ENCODE measurements at regions not wholly inside any gene's neighbourhood (a gene's known extent, or its start where the extent isn't known, plus 50 kb on each side); places are given as distances from the start of the nearest gene placed in this dataset.

GRCh38 chr1:165014753-165015152 lies 341.8 kb downstream of the LMX1A start:
- POLR2A ChIA-PET (ENCODE audit: unreplicated experiment), result no interaction called here
- Histone ChIP-seq H4K20me1 (ENCODE audit: low read length) (no peaks in the 10 kb centered on the region), H3K4me3 (ENCODE audit: low read length) (no peak overlapping the region), H3F3A (ENCODE audit: low read length, unreplicated experiment) (no peaks in the 10 kb centered on the region), H3K4me2 (ENCODE audit: low read length) (no peak overlapping the region), H3K27me3 (ENCODE audit: low read length) (0 out of 2 replicates have a peak, but pooled peaks cover 4% of the 10 kb centered on the region), H3K36me3 (ENCODE audit: low read depth, low read length) (no peaks in the 10 kb centered on the region), H3K9ac (ENCODE audit: low read length) (no peak overlapping the region), H3K27ac (ENCODE audit: low read length) (no peak overlapping the region), H3K9me2 (replicated peaks; ENCODE audit: low read length) (no peaks in the 10 kb centered on the region), H3K4me1 (ENCODE audit: insufficient read depth, low read length) (no peaks in the 10 kb centered on the region), H3K9me3 (ENCODE audit: low read length) (no peaks in the 10 kb centered on the region), H3K79me2 (ENCODE audit: low read length) (no peaks in the 10 kb centered on the region), H2AFZ (ENCODE audit: low read length) (no peak overlapping the region)
- BruUV-seq (replicated peaks), result no TSS peak
- TF ChIP-seq EZH2phosphoT487 (IDR thresholded peaks at IDR 0.05; ENCODE audit: borderline replicate concordance, low read length) (no peak), CTCF (conservative IDR thresholded peaks at IDR 0.05; ENCODE audit: low read depth, low read length) (no peak), EZH2 (IDR thresholded peaks at IDR 0.05; ENCODE audit: low read length, unreplicated experiment) (no peak)
- DNase-seq (no peak), ATAC-seq (no peak)
- CTCF ChIA-PET, result no interaction called here
- intact Hi-C loops (cut with micrococcal nuclease), result no loop called here

- Histone ChIP-seq H3K4me1 (ENCODE audit: insufficient read depth, low read length) (no peaks in the 10 kb centered on the region), H3K79me2 (ENCODE audit: low read length) (no peaks in the 10 kb centered on the region), H4K20me1 (ENCODE audit: low read length) (no peaks in the 10 kb centered on the region), H3K27me3 (ENCODE audit: low read length) (peaks cover 28% of the 10 kb centered on the region), H3F3A (ENCODE audit: low read length, unreplicated experiment) (no peaks in the 10 kb centered on the region), H3K9me2 (replicated peaks; ENCODE audit: low read length) (no peaks in the 10 kb centered on the region), H2AFZ (ENCODE audit: low read length) (no peak overlapping the region), H3K4me2 (ENCODE audit: low read length) (no peak overlapping the region), H3K4me3 (ENCODE audit: low read length) (no peak overlapping the region), H3K9ac (ENCODE audit: low read length) (no peak overlapping the region), H3K9me3 (ENCODE audit: low read length) (no peaks in the 10 kb centered on the region), H3K36me3 (ENCODE audit: low read depth, low read length) (no peaks in the 10 kb centered on the region), H3K27ac (ENCODE audit: low read length) (no peak overlapping the region)
- intact Hi-C loops (cut with micrococcal nuclease), result no loop called here
- no peak for ATAC-seq
- DNase-seq, result no peak
- BruUV-seq (replicated peaks), result no TSS peak
- no peak for TF ChIP-seq CTCF (conservative IDR thresholded peaks at IDR 0.05; ENCODE audit: low read depth, low read length)
- CTCF ChIA-PET, result no interaction called here
- POLR2A ChIA-PET (ENCODE audit: unreplicated experiment), result no interaction called here
These were observed 344.5 kb downstream of the LMX1A start for GRCh38 chr1:165011991-165012531.

GRCh38 chr1:165011186-165011585 lies 345.3 kb downstream of the LMX1A start:
- TF ChIP-seq EZH2phosphoT487 (IDR thresholded peaks at IDR 0.05; ENCODE audit: borderline replicate concordance, low read length) (no peak), CTCF (conservative IDR thresholded peaks at IDR 0.05; ENCODE audit: low read depth, low read length) (no peak), EZH2 (IDR thresholded peaks at IDR 0.05; ENCODE audit: low read length, unreplicated experiment) (no peak)
- no peak overlapping the region for H3K27ac ChIP-seq (ENCODE audit: low read length)
- H3F3A ChIP-seq (ENCODE audit: low read length, unreplicated experiment), result no peaks in the 10 kb centered on the region
- peaks cover 35% of the 10 kb centered on the region for H3K27me3 ChIP-seq (ENCODE audit: low read length)
- ChIA-PET POLR2A (ENCODE audit: unreplicated experiment) (no interaction called here), CTCF (no interaction called here)
- H3K9me3 ChIP-seq (ENCODE audit: low read length), result no peaks in the 10 kb centered on the region
- ATAC-seq, result no peak
- H3K36me3 ChIP-seq (ENCODE audit: low read depth, low read length), result no peaks in the 10 kb centered on the region
- no peak overlapping the region for H3K4me2 ChIP-seq (ENCODE audit: low read length)
- no peak overlapping the region for H3K4me3 ChIP-seq (ENCODE audit: low read length)
- H3K79me2 ChIP-seq (ENCODE audit: low read length), result no peaks in the 10 kb centered on the region
- H4K20me1 ChIP-seq (ENCODE audit: low read length), result no peaks in the 10 kb centered on the region
- H3K9me2 ChIP-seq (replicated peaks; ENCODE audit: low read length), result no peaks in the 10 kb centered on the region
- no peak for DNase-seq
- intact Hi-C loops (cut with micrococcal nuclease), result no loop called here
- BruUV-seq (replicated peaks), result no TSS peak
- no peak overlapping the region for H3K9ac ChIP-seq (ENCODE audit: low read length)
- no peaks in the 10 kb centered on the region for H3K4me1 ChIP-seq (ENCODE audit: insufficient read depth, low read length)
- no peak overlapping the region for H2AFZ ChIP-seq (ENCODE audit: low read length)

Measured in PC-3 (cell line).